Mammary epithelial cell (primary cell): ENCODE measurements at regions not wholly inside any gene's neighbourhood (a gene's known extent, or its start where the extent isn't known, plus 50 kb on each side); places are given as distances from the start of the nearest gene placed in this dataset.

Experiments
- CTCF ChIP-seq, 2 donors: IDR thresholded peaks in 1 of 2; conservative IDR thresholded peaks in 1 of 2; 2 replicates each; pipeline ENCODE4 v1.5.1; 2011 to 2012; ENCODE audit warnings: inconsistent platforms in 2 of 2, low read length in 2 of 2, mild to moderate bottlenecking in 2 of 2, control low read depth in 1 of 2, low read depth in 1 of 2; ENCODE audit not compliant: insufficient read depth in 1 of 2; ENCODE audit errors: extremely low read depth in 1 of 2
- EZH2 ChIP-seq: IDR thresholded peaks from 2 replicates; pipeline ENCODE4 v1.6.1; 2012; ENCODE audit warnings: low read length, inconsistent platforms, borderline replicate concordance

DNA sequence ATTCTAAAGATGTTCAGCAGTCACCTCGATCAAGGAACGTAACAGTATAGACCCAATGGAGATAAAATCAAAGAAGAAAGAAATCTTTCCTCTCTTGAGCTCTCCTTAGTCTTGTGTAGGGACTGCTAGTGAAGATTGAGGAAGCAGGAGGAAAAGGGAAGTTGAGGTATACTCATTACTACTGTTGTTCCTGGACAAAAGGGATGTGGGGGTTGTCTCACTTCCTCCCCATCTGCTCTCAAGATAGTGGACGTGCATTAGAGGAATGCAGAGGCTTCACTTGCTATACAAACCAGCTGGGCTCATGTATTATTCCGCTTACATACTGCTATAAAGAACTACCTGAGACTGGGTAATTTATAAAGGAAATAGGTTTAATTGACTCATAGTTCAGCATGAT, 208.9 kb upstream of the ARHGEF9 start:
- TF ChIP-seq CTCF (conservative IDR thresholded peaks at IDR 0.05 in 1 of 2, IDR thresholded peaks at IDR 0.05 in 1 of 2; ENCODE audit: extremely low read depth in 1 of 2, insufficient read depth in 1 of 2, low read depth in 1 of 2, low read length in 2 of 2) (no peak), EZH2 (no peak)
